ENCODE measurements at regions not wholly inside any gene's neighbourhood (a gene's known extent, or its start where the extent isn't known, plus 50 kb on each side); places are given as distances from the start of the nearest gene placed in this dataset.

- TF ChIP-seq, protein P1, sequence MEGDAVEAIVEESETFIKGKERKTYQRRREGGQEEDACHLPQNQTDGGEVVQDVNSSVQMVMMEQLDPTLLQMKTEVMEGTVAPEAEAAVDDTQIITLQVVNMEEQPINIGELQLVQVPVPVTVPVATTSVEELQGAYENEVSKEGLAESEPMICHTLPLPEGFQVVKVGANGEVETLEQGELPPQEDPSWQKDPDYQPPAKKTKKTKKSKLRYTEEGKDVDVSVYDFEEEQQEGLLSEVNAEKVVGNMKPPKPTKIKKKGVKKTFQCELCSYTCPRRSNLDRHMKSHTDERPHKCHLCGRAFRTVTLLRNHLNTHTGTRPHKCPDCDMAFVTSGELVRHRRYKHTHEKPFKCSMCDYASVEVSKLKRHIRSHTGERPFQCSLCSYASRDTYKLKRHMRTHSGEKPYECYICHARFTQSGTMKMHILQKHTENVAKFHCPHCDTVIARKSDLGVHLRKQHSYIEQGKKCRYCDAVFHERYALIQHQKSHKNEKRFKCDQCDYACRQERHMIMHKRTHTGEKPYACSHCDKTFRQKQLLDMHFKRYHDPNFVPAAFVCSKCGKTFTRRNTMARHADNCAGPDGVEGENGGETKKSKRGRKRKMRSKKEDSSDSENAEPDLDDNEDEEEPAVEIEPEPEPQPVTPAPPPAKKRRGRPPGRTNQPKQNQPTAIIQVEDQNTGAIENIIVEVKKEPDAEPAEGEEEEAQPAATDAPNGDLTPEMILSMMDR (IDR thresholded peaks at IDR 0.05): no peak
- no peak for TF ChIP-seq POLR2A (IDR thresholded peaks at IDR 0.05)
Observed at GRCh38 chr14:87055007-87055406, 938.0 kb downstream of the GALC start.
